Urinary bladder (tissue), 3 donors: ENCODE measurements at regions not wholly inside any gene's neighbourhood (a gene's known extent, or its start where the extent isn't known, plus 50 kb on each side); places are given as distances from the start of the nearest gene placed in this dataset.

Experiments
- DNase-seq: peaks from one replicate; pipeline ENCODE4 v3.0.0-alpha.2; 2015; ENCODE audit errors: extremely low spot score
- H3K27ac ChIP-seq: one replicate; pipeline ENCODE4 v1.5.1; 2013; ENCODE audit warnings: low read depth, mild to moderate bottlenecking, moderate library complexity
- H3K36me3 ChIP-seq: one replicate; pipeline ENCODE4 v1.6.1; 2013; ENCODE audit warnings: mild to moderate bottlenecking, moderate library complexity; ENCODE audit not compliant: insufficient read depth
- H3K4me1 ChIP-seq: one replicate; pipeline ENCODE4 v1.6.1; 2013; ENCODE audit warnings: mild to moderate bottlenecking, moderate library complexity; ENCODE audit not compliant: insufficient read depth
- H3K4me3 ChIP-seq: one replicate; pipeline ENCODE4 v1.5.1; 2013; ENCODE audit warnings: low read depth, low read length
- WGBS: extraction: QIAGEN DNeasy Blood & Tissue Kit; methylation state at CpG from one replicate; pipeline ENCODE4 v1.1.7; 2013; 5-methylcytosine and 5-hydroxymethylcytosine counted together
- donor health status: healthy with polysubstance abuse.
- donor health status: healthy.

- Histone ChIP-seq H3K4me1 (no peaks in the 10 kb centered on the region), H3K27ac (no peak overlapping the region), H3K36me3 (no peaks in the 10 kb centered on the region), H3K4me3 (no peak overlapping the region)
- 22% methylated on average over 5 of the region's 5 CpGs for WGBS
- no peak for DNase-seq
Observed at GRCh38 chr11:131253142-131253655, 117.2 kb upstream of the NTM start.

DNA sequence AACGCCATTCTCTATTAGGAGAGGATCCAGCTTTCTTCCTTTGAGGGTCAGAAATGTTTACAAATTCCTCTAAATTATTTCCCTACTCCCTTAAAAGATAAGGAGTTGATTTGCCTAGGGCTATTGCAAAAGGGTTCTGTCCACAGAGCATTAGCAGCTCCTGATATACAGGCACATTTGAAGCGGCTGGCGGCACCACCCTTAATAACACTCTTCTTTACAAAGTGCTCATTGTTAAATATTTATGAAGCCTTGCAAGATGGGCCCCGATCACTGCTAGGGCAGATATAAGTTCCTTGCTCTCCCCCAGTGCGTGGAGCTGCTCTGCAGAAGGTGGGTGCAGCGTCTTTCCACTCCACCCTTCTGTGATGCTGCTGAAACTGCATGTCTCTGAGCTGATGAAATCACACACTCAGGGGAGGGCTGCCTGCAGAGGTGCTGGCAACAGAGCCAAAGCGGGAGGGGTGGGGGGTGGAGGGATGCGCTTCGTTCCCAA lies 116.7 kb upstream of the NTM start:
- no peaks in the 10 kb centered on the region for H3K36me3 ChIP-seq
- H3K27ac ChIP-seq = no peak overlapping the region
- 9% methylated on average over 9 of the region's 9 CpGs for WGBS
- no peak overlapping the region for H3K4me3 ChIP-seq
- no peaks in the 10 kb centered on the region for H3K4me1 ChIP-seq
- DNase-seq = peak; percentile 15

GRCh38 chr11:131254254-131254653 lies 116.2 kb upstream of the NTM start:
- Histone ChIP-seq H3K4me3 (no peak overlapping the region), H3K27ac (no peak overlapping the region), H3K36me3 (no peaks in the 10 kb centered on the region), H3K4me1 (no peaks in the 10 kb centered on the region)
- WGBS = 58% methylated on average over 7 of the region's 7 CpGs
- DNase-seq = no peak

- WGBS = 64% methylated on average over 5 of the region's 5 CpGs
- DNase-seq = no peak
- Histone ChIP-seq H3K36me3 (no peaks in the 10 kb centered on the region), H3K27ac (no peak overlapping the region), H3K4me1 (no peaks in the 10 kb centered on the region), H3K4me3 (no peak overlapping the region)
Observed at GRCh38 chr11:131274233-131274632, 96.2 kb upstream of the NTM start.

- Histone ChIP-seq H3K4me1 (no peaks in the 10 kb centered on the region), H3K36me3 (no peaks in the 10 kb centered on the region), H3K27ac (no peak overlapping the region), H3K4me3 (no peak overlapping the region)
- no peak for DNase-seq
- WGBS = 63% methylated on average over 9 of the region's 9 CpGs
Observed at GRCh38 chr11:131275580-131275979, 94.8 kb upstream of the NTM start.

DNA sequence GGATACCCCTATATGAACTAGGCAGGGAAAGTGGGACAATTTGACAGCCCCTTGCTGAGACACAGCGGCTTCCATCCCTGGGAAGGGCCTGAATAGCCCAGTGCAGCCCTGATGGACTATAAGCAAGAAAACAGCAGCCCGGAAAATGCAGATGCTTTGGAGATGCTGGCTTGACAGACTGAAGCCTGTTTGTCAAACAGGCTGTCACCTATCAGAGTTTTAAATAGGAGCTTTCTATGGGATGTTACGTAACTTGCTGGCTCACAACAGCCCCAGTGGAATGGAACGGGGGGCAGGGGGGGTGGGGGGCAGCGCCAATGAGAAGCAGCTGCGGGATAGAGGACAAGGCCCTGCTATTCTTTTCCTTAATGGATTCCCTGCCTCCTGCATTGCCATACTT lies 91.9 kb upstream of the NTM start:
- no peaks in the 10 kb centered on the region for H3K4me1 ChIP-seq
- no peaks in the 10 kb centered on the region for H3K36me3 ChIP-seq
- no peak overlapping the region for H3K4me3 ChIP-seq
- whole genome bisulfite sequencing = 76% methylated on average over 6 of the region's 6 CpGs
- H3K27ac ChIP-seq = no peak overlapping the region
- DNase-seq = no peak

DNA sequence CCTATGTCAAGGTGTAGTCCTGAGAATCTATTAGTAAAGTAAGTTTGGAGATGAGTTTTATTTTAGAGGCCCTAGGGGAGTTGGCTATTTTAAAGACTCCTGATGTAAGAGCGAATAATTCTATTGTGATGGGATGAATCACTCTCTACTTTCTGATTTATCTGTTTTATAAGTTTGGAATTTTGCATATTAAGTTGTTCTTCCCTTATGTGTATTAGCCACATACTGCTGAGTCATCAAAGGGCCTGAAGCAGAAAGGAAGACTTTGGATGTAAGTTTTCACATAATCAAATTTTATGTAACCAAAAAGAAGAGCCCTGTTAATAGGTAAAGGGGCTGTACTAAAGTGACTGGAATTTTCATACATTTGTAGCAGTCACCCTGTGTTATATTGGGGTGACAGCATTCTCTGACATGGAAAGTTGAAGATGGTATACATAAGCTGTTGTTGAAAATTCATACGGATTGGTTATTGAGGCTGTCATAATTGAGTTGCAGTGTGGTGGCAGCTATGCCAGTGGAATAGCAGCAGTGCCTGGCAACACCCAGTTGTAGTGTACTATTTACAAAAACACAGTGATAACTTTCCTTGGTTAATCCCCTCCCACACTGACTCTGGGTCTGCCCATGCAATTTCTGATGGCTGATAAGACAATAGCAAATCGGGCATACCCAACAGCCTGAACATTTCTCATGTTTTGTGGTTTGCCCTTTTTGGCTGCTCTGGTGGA lies 90.6 kb upstream of the NTM start:
- Histone ChIP-seq H3K4me1 (no peaks in the 10 kb centered on the region), H3K27ac (no peak overlapping the region), H3K36me3 (no peaks in the 10 kb centered on the region), H3K4me3 (no peak overlapping the region)
- 91% methylated on average over 3 of the region's 3 CpGs for WGBS
- DNase-seq = no peak

DNA sequence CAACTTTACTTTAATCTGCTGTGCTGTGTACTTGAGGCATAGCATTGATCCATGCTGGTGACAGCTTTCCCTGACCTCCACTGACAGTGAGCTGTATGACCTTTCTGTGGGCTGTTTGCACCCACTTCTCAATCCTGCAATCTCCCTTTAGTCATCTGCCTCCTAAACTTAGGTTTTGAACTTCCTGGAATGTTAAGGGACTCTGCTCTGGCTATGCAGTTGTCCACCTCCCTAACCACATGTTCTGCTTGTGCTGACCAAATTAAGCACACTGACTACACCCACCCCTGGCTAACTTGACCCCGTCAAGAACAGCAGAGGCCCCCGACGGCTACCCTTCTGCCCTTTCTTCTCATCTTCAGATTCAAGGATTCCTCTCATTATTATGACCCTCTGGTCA lies 89.1 kb upstream of the NTM start:
- no peak overlapping the region for H3K4me3 ChIP-seq
- H3K4me1 ChIP-seq = no peaks in the 10 kb centered on the region
- 94% methylated on average over 3 of the region's 3 CpGs for whole genome bisulfite sequencing
- H3K36me3 ChIP-seq = no peaks in the 10 kb centered on the region
- H3K27ac ChIP-seq = no peak overlapping the region
- no peak for DNase-seq

GRCh38 chr11:131284041-131284440 lies 86.4 kb upstream of the NTM start:
- no peaks in the 10 kb centered on the region for H3K36me3 ChIP-seq
- DNase-seq = no peak
- WGBS = 84% methylated on average over 6 of the region's 6 CpGs
- no peak overlapping the region for H3K4me3 ChIP-seq
- H3K27ac ChIP-seq = no peak overlapping the region
- H3K4me1 ChIP-seq = no peaks in the 10 kb centered on the region

DNA sequence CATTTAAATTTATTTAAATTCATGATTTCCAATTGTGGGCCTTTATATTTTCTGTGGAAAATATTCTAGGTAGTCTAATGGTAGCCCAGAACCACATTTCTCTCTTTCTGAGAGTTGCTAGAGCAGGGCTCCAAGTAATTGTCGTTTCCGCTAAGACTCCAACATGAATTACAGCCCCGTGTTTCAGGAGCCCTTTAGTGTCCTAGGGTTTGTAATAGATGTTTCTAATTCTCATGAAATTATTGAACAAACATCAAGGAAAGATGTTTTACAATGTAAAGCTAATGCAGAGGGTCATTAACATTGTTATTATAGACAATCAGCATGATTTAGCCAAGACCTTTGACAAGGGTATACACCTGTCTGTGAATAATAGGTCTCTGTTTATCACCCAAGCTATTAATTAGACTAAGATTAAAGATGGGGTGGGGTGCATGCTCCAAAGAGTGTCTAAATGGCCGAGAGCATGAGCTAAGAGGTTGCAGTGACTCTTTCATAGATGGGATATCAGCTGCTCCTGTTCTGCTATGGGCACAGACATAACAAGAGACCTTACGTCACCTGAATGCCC lies 81.8 kb upstream of the NTM start:
- Histone ChIP-seq H3K36me3 (no peaks in the 10 kb centered on the region), H3K27ac (no peak overlapping the region), H3K4me1 (no peaks in the 10 kb centered on the region), H3K4me3 (no peak overlapping the region)
- WGBS = 81% methylated on average over 5 of the region's 5 CpGs
- no peak for DNase-seq

- no peak overlapping the region for H3K27ac ChIP-seq
- 39% methylated on average over 3 of the region's 3 CpGs for WGBS
- no peak for DNase-seq
- H3K4me3 ChIP-seq = no peak overlapping the region
- H3K4me1 ChIP-seq = no peaks in the 10 kb centered on the region
- H3K36me3 ChIP-seq = no peaks in the 10 kb centered on the region
Observed at GRCh38 chr11:131290185-131290584, 80.2 kb upstream of the NTM start.

DNA sequence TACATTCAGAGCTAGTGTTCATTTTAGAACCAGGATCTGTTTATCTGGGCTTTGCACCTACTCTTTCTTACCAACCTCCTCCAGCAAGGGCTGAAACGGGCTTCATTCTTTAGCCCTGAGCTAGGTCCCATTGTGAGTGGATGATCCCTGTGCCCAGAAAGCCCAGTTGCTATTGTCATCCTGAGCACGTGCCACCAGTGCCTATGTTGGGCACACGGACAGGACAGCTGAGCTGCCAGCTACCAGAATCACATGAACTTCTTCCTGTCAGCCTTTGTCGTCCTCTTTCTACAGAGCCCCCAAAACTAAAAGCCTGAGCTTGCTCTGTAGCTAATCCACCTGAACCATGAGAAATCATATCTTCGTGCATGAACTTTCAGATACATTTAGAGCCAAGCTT lies 74.4 kb upstream of the NTM start:
- Histone ChIP-seq H3K4me1 (no peaks in the 10 kb centered on the region), H3K27ac (no peak overlapping the region), H3K4me3 (no peak overlapping the region), H3K36me3 (no peaks in the 10 kb centered on the region)
- DNase-seq = no peak
- 85% methylated on average over 5 of the region's 5 CpGs for WGBS

- H3K4me1 ChIP-seq = no peaks in the 10 kb centered on the region
- H3K4me3 ChIP-seq = no peak overlapping the region
- H3K27ac ChIP-seq = no peak overlapping the region
- DNase-seq = no peak
- 76% methylated on average over 6 of the region's 6 CpGs for WGBS
- no peaks in the 10 kb centered on the region for H3K36me3 ChIP-seq
Observed at GRCh38 chr11:131297441-131297840, 73.0 kb upstream of the NTM start.

GRCh38 chr11:131299598-131300438 lies 70.6 kb upstream of the NTM start:
- no peak for DNase-seq
- 60% methylated on average over 13 of the region's 13 CpGs for WGBS
- Histone ChIP-seq H3K36me3 (no peaks in the 10 kb centered on the region), H3K4me3 (no peak overlapping the region), H3K4me1 (no peaks in the 10 kb centered on the region), H3K27ac (no peak overlapping the region)
